Thymus (tissue), 11 donors: ENCODE measurements at regions not wholly inside any gene's neighbourhood (a gene's known extent, or its start where the extent isn't known, plus 50 kb on each side); places are given as distances from the start of the nearest gene placed in this dataset.

ENCODE experiments used
- DNase-seq, 9 donors: peaks; one replicate each; pipeline ENCODE4 v3.0.0-alpha.2; 2013; ENCODE audit warnings: low spot score in 9 of 9, low read depth in 6 of 9, missing footprints in 1 of 9
- H3K27ac ChIP-seq, 2 donors: one replicate each; pipeline ENCODE4 v1.5.1; 2013; ENCODE audit warnings: control low read depth in 1 of 2, low read depth in 1 of 2, low read length in 1 of 2, mild to moderate bottlenecking in 1 of 2, moderate library complexity in 1 of 2
- H3K27me3 ChIP-seq, 2 donors: one replicate each; pipeline ENCODE4 v1.5.1; 2013; ENCODE audit warnings: low read length in 1 of 2; ENCODE audit not compliant: control insufficient read depth in 2 of 2, insufficient read depth in 1 of 2
- H3K36me3 ChIP-seq, 2 donors: one replicate each; pipeline ENCODE4 v1.5.1; 2013; ENCODE audit warnings: low read length in 1 of 2, mild to moderate bottlenecking in 1 of 2, moderate library complexity in 1 of 2; ENCODE audit not compliant: control insufficient read depth in 2 of 2, insufficient read depth in 2 of 2
- H3K4me1 ChIP-seq, 2 donors: one replicate each; pipeline ENCODE4 v1.5.1; 2013; ENCODE audit warnings: low read length in 2 of 2; ENCODE audit not compliant: control insufficient read depth in 2 of 2, insufficient read depth in 2 of 2
- H3K4me3 ChIP-seq, 2 donors: one replicate each; pipeline ENCODE4 v1.5.1; 2013; ENCODE audit warnings: low read length in 2 of 2, control low read depth in 1 of 2, mild to moderate bottlenecking in 1 of 2
- H3K9me3 ChIP-seq, 2 donors: one replicate each; pipeline ENCODE4 v1.5.1; 2013; ENCODE audit warnings: low read length in 1 of 2, mild to moderate bottlenecking in 1 of 2; ENCODE audit not compliant: control insufficient read depth in 2 of 2, insufficient read depth in 1 of 2
- WGBS: extraction: QIAGEN DNeasy Blood & Tissue Kit; methylation state at CpG from one replicate; pipeline ENCODE4 v1.1.7; 2013; 5-methylcytosine and 5-hydroxymethylcytosine counted together
- donor health status: healthy.

DNA sequence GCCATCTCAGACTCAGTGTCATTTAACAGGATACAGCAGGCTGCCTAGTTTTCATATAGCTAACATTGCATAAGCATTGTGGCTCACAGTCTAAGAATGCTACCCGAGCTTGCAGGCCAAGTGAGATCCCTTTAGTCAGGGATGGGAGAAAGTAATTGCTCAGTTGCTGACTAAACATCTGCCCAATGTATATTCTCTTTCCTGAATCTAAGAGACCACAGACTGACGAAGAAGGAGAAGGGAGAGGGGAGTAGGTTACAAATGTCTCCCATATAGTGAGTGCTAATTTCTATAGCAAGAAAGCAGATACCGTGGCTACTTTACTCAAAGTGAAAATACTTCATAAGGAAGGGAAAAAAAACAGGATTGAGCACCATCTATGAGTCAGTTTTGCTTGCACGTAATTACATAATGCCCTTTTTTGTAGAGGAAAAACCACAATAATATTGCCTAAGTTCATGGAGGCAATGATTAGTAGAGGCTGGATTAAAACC lies 453.9 kb downstream of the COG6 start:
- 92% methylated on average over 4 of the region's 4 CpGs for WGBS
- no peak overlapping the region for H3K27ac ChIP-seq
- no peak overlapping the region for H3K4me3 ChIP-seq
- no peak for DNase-seq
- H3K27me3 ChIP-seq: no peaks in the 10 kb centered on the region
- no peaks in the 10 kb centered on the region for H3K36me3 ChIP-seq
- no peaks in the 10 kb centered on the region for H3K4me1 ChIP-seq
- no peaks in the 10 kb centered on the region for H3K9me3 ChIP-seq

DNA sequence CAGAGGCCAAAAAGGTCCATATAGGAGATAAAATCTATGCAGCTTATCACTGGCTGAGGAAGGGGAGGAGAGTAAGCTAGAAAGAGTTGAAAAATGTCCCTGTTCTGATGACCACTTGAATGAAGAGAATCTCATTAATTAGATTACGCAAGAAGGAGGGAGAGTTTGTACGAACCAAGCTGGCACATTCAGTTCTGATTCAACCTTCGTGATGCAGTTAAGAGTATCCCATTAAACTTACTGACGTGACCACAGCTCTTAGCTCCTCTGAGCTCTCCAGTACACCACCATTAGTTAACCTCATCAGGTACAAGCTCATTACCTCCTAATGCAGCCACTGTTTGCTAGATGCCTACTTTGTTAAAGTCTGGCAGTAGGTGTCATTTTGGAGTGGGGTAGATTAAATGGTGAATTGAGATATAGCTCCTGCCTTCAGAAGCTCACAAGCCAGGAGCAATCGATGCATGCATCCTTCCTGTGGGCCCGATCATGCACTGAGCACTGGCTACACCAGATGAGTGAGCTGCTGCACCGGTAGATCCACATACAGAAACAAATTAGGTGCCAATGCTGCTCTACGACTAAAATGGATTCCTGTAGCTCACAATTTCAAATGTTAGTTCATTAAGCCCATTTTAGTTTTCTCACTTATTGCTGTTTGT lies 458.3 kb downstream of the COG6 start:
- WGBS: 96% methylated on average over 8 of the region's 8 CpGs
- Histone ChIP-seq H3K27ac (no peak overlapping the region), H3K27me3 (no peaks in the 10 kb centered on the region), H3K36me3 (no peaks in the 10 kb centered on the region), H3K9me3 (no peaks in the 10 kb centered on the region), H3K4me1 (no peaks in the 10 kb centered on the region), H3K4me3 (no peak overlapping the region)
- no peak for DNase-seq

DNA sequence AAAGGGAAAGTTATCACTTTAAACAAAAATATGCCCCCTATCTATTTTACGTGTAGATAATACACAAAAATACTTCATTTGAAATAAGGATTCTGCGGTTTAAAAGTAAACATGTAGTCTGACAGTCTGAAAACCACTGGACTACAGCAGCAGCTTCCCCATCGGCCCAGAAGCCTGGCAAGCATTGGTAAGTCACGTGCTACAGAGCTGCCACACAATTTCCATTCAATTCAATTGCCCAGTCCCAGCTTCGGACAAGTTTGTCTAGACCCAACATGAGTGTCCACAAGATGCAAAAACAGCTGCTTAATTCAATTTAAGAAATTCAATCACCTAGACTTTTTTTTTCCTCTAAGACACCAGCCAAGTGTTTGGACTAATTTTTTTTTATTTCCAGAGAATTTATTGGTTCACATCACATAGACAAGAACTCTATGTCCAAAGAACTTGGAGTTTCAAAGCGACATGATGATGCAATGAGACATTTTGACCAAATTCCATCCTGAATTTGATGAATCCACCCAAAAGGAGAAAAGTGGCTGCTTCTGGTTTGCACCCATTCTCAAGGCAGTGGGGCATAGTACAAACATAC lies 458.9 kb downstream of the COG6 start:
- Histone ChIP-seq H3K4me3 (no peak overlapping the region), H3K36me3 (no peaks in the 10 kb centered on the region), H3K27ac (no peak overlapping the region), H3K4me1 (no peaks in the 10 kb centered on the region), H3K27me3 (no peaks in the 10 kb centered on the region), H3K9me3 (no peaks in the 10 kb centered on the region)
- DNase-seq: no peak
- 93% methylated on average over 6 of the region's 6 CpGs for WGBS

DNA sequence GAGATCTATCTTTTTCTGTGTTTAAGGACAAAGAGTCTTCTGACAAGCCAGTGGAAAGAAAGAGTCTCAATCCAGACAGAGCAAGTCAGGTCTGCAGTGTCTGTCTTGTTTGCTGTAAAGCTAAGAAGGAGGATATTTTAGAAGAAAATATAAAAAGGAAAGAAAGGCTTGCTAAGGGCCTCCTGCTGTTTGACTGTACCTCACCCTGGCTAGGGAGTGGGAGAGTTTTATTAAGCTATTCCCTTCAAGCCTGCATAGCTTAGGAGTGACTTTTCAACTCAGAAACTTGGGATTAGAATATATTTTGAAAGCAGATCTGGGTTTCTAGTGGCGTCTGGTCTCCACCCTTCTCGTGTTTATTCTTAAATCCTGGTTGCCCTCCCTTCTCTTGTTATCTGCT lies 460.0 kb downstream of the COG6 start:
- no peak for DNase-seq
- 96% methylated on average over 2 of the region's 2 CpGs for WGBS
- H3K4me1 ChIP-seq: no peaks in the 10 kb centered on the region

DNA sequence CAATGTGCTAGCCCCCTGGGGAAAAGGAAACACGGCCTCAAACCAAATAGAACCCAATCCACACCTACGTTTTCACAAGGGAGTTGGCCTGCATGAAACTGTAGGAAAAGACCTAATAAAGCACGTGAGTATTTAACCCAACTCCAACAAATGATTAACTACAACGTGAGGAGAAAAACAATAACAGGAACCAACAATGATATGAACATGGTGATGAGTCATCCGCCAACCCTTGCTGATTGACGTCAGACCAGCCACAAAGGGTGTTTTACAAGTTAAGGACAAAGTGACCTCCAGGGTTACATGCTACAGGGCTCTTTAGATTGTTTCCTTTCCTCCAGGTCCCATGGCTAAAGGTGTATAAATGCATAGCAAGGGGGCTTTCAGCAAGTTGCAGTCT lies 460.5 kb downstream of the COG6 start:
- no peak for DNase-seq
- Histone ChIP-seq H3K9me3 (no peaks in the 10 kb centered on the region), H3K4me1 (no peaks in the 10 kb centered on the region), H3K36me3 (no peaks in the 10 kb centered on the region), H3K27ac (no peak overlapping the region), H3K4me3 (no peak overlapping the region), H3K27me3 (no peaks in the 10 kb centered on the region)
- 78% methylated on average over 6 of the region's 6 CpGs for WGBS

More for the DNA sequence above, 460.0 kb downstream of the COG6 start:
- Histone ChIP-seq H3K27ac (no peak overlapping the region), H3K27me3 (no peaks in the 10 kb centered on the region), H3K36me3 (no peaks in the 10 kb centered on the region), H3K4me3 (no peak overlapping the region), H3K9me3 (no peaks in the 10 kb centered on the region)

DNA sequence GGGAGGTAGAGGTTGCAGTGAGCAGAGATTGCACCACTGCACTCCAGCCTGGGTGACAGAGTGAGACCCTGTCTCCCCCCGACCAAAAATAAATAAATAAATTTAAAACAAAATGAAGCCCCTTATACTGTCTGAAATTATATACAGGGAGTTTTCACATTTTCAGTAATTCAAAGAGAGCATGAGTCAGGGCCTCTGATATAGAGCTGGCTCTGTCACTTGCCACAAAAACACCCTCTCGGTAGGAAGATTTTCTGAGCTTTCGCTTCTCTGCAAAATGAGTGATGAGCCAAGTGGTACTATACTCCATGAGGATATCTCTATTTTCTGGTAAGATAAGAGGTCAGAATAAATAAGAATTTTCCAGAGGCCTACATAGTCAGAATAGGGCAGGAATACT lies 462.9 kb downstream of the COG6 start:
- H3K27ac ChIP-seq: no peak overlapping the region
- no peak for DNase-seq
- 93% methylated on average over 3 of the region's 3 CpGs for WGBS
- H3K27me3 ChIP-seq: no peaks in the 10 kb centered on the region
- H3K4me1 ChIP-seq: no peaks in the 10 kb centered on the region
- no peak overlapping the region for H3K4me3 ChIP-seq
- H3K36me3 ChIP-seq: no peaks in the 10 kb centered on the region
- H3K9me3 ChIP-seq: no peaks in the 10 kb centered on the region

DNA sequence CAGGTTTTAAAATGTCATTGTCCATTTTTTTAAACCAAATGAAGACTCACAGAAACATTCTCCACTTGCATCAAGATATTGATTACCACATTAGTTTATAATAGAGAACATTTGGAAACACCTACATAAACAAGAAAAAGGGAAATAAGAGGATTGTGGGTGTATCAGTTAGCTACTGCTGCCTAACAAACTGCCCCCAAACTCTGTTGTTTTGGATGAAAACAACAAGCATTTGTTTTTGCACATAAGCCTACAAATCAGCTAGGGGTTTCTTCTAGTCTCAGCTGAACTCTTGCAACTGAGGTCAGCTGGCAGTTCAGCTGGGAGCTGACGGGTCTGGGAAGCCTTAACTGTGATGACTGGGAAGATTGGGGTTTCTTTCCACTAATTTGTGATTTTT lies 464.4 kb downstream of the COG6 start:
- WGBS: 93% methylated on average over 1 of the region's 1 CpG
- Histone ChIP-seq H3K9me3 (no peaks in the 10 kb centered on the region), H3K4me1 (no peaks in the 10 kb centered on the region), H3K4me3 (no peak overlapping the region), H3K27ac (no peak overlapping the region), H3K27me3 (no peaks in the 10 kb centered on the region), H3K36me3 (no peaks in the 10 kb centered on the region)
- no peak for DNase-seq

DNA sequence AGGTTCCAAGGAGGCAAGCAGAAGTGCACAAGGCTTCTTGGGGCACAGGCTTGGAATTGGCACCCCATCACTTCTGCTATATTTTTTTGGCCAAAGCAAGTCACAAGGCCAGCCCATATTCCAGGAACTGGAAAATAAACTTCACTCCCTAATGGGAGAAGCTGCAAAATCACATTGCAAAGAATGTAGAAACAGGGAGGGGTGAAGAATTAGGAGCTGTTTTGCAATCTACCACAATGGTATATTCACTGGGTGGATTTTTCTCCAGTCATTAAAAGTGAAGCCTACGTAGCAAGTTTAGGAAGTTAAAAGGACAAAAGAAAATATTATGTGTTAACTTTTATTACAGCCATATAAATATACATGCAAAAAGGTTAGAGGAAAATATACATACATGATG lies 464.8 kb downstream of the COG6 start:
- Histone ChIP-seq H3K9me3 (no peaks in the 10 kb centered on the region), H3K27ac (no peak overlapping the region)

DNA sequence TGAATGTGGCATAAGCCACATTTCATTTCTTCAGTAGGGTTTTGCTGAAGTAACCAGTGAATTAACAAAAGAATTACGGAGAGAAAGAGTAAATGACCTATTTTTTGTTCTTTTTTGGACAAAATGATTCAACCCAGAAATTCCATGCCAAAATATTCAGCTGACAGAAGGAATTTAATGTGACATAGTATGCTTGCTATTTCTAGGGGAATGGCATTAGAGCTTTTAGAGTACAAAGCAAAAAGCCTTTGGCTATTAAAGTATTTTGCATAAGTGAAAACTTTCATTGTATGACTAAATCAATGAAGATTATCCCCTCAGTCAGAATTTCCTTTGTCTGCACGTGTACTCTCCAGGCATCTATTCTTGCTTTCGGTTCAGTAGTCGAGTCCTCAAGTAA lies 465.3 kb downstream of the COG6 start:
- no peak overlapping the region for H3K27ac ChIP-seq
- no peaks in the 10 kb centered on the region for H3K9me3 ChIP-seq
- no peak overlapping the region for H3K4me3 ChIP-seq
- H3K36me3 ChIP-seq: no peaks in the 10 kb centered on the region
- no peaks in the 10 kb centered on the region for H3K4me1 ChIP-seq
- WGBS: 84% methylated on average over 4 of the region's 4 CpGs
- no peaks in the 10 kb centered on the region for H3K27me3 ChIP-seq
- no peak for DNase-seq

More for the DNA sequence above, 464.8 kb downstream of the COG6 start:
- Histone ChIP-seq H3K4me1 (no peaks in the 10 kb centered on the region), H3K27me3 (no peaks in the 10 kb centered on the region), H3K4me3 (no peak overlapping the region), H3K36me3 (no peaks in the 10 kb centered on the region)
- no peak for DNase-seq
- 99% methylated on average over 1 of the region's 1 CpG for WGBS
